ENCODE measurements at regions not wholly inside any gene's neighbourhood (a gene's known extent, or its start where the extent isn't known, plus 50 kb on each side); places are given as distances from the start of the nearest gene placed in this dataset.
A peak's percentile ranks its signal among the peaks of the same experiment; 100 is the strongest.

DNA sequence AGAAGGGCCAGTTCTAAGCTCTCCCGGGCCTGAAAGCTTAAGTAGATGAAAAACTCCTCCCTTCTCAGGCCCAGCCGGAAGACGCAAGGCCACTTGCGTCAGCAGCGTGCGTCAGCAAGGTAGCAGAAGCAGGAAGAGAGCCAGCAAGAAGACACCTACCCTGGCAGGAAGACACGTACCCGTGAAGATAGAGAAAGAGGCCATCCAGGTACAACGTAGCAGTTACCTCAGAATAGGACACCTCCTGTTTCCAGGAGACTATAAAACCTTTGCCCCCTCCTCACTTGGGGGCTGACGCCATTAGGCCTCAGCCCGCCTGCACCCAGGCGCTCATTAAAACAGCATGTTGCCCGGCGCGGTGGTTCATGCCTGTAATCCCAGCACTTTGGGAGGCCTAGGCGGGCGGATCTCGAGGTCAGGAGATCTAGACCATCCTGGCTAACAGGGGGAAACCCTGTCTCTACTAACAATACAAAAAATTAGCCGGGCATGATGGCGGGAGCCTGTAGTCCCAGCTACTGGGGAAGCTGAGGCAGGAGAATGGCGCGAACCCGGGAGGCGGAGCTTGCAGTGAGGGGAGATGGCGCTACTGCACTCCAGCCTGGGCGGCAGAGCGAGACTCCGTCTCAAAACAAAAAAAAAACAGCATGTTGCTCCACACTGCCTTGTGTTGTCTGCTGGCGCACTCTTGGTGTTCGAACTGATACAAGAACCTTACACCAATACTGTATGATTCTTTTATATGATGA is 242.7 kb upstream of the NWD2 start (continued):
- TF ChIP-seq, protein P1, sequence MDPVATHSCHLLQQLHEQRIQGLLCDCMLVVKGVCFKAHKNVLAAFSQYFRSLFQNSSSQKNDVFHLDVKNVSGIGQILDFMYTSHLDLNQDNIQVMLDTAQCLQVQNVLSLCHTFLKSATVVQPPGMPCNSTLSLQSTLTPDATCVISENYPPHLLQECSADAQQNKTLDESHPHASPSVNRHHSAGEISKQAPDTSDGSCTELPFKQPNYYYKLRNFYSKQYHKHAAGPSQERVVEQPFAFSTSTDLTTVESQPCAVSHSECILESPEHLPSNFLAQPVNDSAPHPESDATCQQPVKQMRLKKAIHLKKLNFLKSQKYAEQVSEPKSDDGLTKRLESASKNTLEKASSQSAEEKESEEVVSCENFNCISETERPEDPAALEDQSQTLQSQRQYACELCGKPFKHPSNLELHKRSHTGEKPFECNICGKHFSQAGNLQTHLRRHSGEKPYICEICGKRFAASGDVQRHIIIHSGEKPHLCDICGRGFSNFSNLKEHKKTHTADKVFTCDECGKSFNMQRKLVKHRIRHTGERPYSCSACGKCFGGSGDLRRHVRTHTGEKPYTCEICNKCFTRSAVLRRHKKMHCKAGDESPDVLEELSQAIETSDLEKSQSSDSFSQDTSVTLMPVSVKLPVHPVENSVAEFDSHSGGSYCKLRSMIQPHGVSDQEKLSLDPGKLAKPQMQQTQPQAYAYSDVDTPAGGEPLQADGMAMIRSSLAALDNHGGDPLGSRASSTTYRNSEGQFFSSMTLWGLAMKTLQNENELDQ (CRISPR knock-in tag; IDR thresholded peaks at IDR 0.05; ENCODE audit: borderline replicate concordance) = no peak
- TF ChIP-seq NR2C1 (IDR thresholded peaks at IDR 0.05) = no peak
- TF ChIP-seq NR2C1 (tag; IDR thresholded peaks at IDR 0.05) = 0 out of 2 replicates have a peak, but pooled peaks have one; percentile 24
- no peak for TF ChIP-seq ESRRA (IDR thresholded peaks at IDR 0.05; ENCODE audit: borderline replicate concordance, low read depth)
- no peak for TF ChIP-seq NCOA6 (IDR thresholded peaks at IDR 0.05)
- TF ChIP-seq EP300 (IDR thresholded peaks at IDR 0.05; ENCODE audit: low read length) = 0 out of 2 replicates have a peak, but pooled peaks have one; percentile 21
- TF ChIP-seq FOSL1 (tag; conservative IDR thresholded peaks at IDR 0.05) = peak; percentile 47; the same call in 1 of the 2 replicates
- TF ChIP-seq, protein P2, sequence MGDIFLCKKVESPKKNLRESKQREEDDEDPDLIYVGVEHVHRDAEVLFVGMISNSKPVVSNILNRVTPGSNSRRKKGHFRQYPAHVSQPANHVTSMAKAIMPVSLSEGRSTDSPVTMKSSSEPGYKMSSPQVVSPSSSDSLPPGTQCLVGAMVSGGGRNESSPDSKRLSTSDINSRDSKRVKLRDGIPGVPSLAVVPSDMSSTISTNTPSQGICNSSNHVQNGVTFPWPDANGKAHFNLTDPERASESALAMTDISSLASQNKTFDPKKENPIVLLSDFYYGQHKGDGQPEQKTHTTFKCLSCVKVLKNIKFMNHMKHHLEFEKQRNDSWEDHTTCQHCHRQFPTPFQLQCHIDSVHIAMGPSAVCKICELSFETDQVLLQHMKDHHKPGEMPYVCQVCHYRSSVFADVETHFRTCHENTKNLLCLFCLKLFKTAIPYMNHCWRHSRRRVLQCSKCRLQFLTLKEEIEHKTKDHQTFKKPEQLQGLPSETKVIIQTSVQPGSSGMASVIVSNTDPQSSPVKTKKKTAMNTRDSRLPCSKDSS (IDR thresholded peaks at IDR 0.05; ENCODE audit: low read depth, partially characterized antibody) = no peak
- peak; percentile 80 for TF ChIP-seq POLR2AphosphoS5 (IDR thresholded peaks at IDR 0.05; ENCODE audit: control insufficient read depth, insufficient read depth, low read depth, low read length)
- TF ChIP-seq ZNF263 (CRISPR knock-in tag; IDR thresholded peaks at IDR 0.05; ENCODE audit: borderline replicate concordance) = peak; percentile 21; the same call in 1 of the 2 replicates
- TF ChIP-seq SUPT5H (IDR thresholded peaks at IDR 0.05) = peak; percentile 90
- TF ChIP-seq, protein P3, sequence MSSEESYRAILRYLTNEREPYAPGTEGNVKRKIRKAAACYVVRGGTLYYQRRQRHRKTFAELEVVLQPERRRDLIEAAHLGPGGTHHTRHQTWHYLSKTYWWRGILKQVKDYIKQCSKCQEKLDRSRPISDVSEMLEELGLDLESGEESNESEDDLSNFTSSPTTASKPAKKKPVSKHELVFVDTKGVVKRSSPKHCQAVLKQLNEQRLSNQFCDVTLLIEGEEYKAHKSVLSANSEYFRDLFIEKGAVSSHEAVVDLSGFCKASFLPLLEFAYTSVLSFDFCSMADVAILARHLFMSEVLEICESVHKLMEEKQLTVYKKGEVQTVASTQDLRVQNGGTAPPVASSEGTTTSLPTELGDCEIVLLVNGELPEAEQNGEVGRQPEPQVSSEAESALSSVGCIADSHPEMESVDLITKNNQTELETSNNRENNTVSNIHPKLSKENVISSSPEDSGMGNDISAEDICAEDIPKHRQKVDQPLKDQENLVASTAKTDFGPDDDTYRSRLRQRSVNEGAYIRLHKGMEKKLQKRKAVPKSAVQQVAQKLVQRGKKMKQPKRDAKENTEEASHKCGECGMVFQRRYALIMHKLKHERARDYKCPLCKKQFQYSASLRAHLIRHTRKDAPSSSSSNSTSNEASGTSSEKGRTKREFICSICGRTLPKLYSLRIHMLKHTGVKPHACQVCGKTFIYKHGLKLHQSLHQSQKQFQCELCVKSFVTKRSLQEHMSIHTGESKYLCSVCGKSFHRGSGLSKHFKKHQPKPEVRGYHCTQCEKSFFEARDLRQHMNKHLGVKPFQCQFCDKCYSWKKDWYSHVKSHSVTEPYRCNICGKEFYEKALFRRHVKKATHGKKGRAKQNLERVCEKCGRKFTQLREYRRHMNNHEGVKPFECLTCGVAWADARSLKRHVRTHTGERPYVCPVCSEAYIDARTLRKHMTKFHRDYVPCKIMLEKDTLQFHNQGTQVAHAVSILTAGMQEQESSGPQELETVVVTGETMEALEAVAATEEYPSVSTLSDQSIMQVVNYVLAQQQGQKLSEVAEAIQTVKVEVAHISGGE (CRISPR knock-in tag; IDR thresholded peaks at IDR 0.05) = 0 out of 6 replicates have a peak, but pooled peaks of 1 of the 3 experiments have one; percentile 37
- TF ChIP-seq ZFPM2 (CRISPR knock-in tag; IDR thresholded peaks at IDR 0.05) = no peak
- TF ChIP-seq KAT7 (CRISPR knock-in tag; IDR thresholded peaks at IDR 0.05; ENCODE audit: borderline replicate concordance) = no peak
- peak; percentile 8 to 61 (median 26) for TF ChIP-seq YY1 (IDR thresholded peaks at IDR 0.05; ENCODE audit: borderline replicate concordance in 1 of 3, control insufficient read depth in 1 of 3, extremely low read depth in 1 of 3, insufficient read depth in 3 of 3, insufficient read length in 1 of 3, insufficient replicate concordance in 2 of 3, low read depth in 1 of 3, low read length in 2 of 3)
- no peak for TF ChIP-seq CREBBP (IDR thresholded peaks at IDR 0.05; ENCODE audit: low read depth, low read length)
- peak; percentile 97 for TF ChIP-seq CREB1 (IDR thresholded peaks at IDR 0.05)
- peak; percentile 86 for TF ChIP-seq CREB1 (CRISPR knock-in tag; IDR thresholded peaks at IDR 0.05)
- TF ChIP-seq HDAC3 (IDR thresholded peaks at IDR 0.05; ENCODE audit: borderline replicate concordance, partially characterized antibody) = no peak
- no peak for TF ChIP-seq NFXL1 (CRISPR knock-in tag; IDR thresholded peaks at IDR 0.05)
- TF ChIP-seq TRIM28 (IDR thresholded peaks at IDR 0.05) = no peak
